ENCODE measurements at regions not wholly inside any gene's neighbourhood (a gene's known extent, or its start where the extent isn't known, plus 50 kb on each side); places are given as distances from the start of the nearest gene placed in this dataset.

DNA sequence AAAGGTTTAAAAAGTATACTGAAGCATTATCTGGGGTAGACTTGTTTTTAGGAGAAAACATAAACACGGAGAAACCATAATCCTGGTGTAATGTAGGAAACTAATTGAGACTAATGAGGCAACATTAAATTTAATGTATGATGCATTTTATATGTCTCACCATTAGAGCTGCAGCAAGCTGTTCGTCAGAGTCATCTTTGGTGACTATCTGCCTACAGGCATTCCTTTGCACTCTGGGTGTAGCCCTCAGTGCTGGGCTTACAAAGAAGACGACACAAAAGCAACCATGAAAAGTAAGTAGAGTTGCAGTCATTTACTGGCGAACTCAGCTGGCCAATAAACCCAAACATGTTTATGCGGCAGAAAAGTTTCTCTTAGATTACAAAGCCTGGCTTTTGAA, 415.3 kb upstream of the ZEB2 start:
- TF ChIP-seq EZH2 (IDR thresholded peaks at IDR 0.05; ENCODE audit: low read length, unreplicated experiment): no peak
- TF ChIP-seq, protein P1, sequence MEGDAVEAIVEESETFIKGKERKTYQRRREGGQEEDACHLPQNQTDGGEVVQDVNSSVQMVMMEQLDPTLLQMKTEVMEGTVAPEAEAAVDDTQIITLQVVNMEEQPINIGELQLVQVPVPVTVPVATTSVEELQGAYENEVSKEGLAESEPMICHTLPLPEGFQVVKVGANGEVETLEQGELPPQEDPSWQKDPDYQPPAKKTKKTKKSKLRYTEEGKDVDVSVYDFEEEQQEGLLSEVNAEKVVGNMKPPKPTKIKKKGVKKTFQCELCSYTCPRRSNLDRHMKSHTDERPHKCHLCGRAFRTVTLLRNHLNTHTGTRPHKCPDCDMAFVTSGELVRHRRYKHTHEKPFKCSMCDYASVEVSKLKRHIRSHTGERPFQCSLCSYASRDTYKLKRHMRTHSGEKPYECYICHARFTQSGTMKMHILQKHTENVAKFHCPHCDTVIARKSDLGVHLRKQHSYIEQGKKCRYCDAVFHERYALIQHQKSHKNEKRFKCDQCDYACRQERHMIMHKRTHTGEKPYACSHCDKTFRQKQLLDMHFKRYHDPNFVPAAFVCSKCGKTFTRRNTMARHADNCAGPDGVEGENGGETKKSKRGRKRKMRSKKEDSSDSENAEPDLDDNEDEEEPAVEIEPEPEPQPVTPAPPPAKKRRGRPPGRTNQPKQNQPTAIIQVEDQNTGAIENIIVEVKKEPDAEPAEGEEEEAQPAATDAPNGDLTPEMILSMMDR (conservative IDR thresholded peaks at IDR 0.05; ENCODE audit: low read depth, low read length): no peak
- no peak for TF ChIP-seq EZH2phosphoT487 (IDR thresholded peaks at IDR 0.05; ENCODE audit: borderline replicate concordance, low read length)

All from PC-3 (cell line).